GM12878 (cell line): ENCODE measurements at regions not wholly inside any gene's neighbourhood (a gene's known extent, or its start where the extent isn't known, plus 50 kb on each side); places are given as distances from the start of the nearest gene placed in this dataset.
A peak's percentile ranks its signal among the peaks of the same experiment; 100 is the strongest.

Experiments
- ATF2 ChIP-seq: IDR thresholded peaks from 2 replicates; pipeline ENCODE4 v1.6.1; 2012; ENCODE audit warnings: low read length, inconsistent platforms
- ATF7 ChIP-seq: fragments of 450-650 bp; IDR thresholded peaks from 2 replicates; pipeline ENCODE4 v1.6.1; 2016; ENCODE audit warnings: low read depth, mild to moderate bottlenecking
- BCL3 ChIP-seq: IDR thresholded peaks from 2 replicates; pipeline ENCODE4 v1.6.1; 2011; ENCODE audit warnings: borderline replicate concordance, low read depth, mild to moderate bottlenecking, moderate library complexity, low read length; ENCODE audit not compliant: insufficient read depth, poor library complexity, severe bottlenecking
- BHLHE40 ChIP-seq, 2 experiments: fragments of 450-650 bp in 1 of 2; IDR thresholded peaks; 2 replicates each; pipeline ENCODE4 v1.6.1; 2011 to 2017; ENCODE audit warnings: low read depth in 2 of 2, borderline replicate concordance in 1 of 2, improper control_type of control experiment in 1 of 2, low read length in 1 of 2, mild to moderate bottlenecking in 1 of 2
- BMI1 ChIP-seq: fragments of 450-650 bp; IDR thresholded peaks from 2 replicates; pipeline ENCODE4 v1.6.1; 2016; ENCODE audit warnings: mild to moderate bottlenecking, moderate library complexity, borderline replicate concordance
- CTCF ChIP-seq, 3 experiments: IDR thresholded peaks in 2 of 3; conservative IDR thresholded peaks in 1 of 3; 2 replicates each; pipeline ENCODE4 v1.5.1; 2011; ENCODE audit warnings: low read depth in 3 of 3, low read length in 3 of 3, mild to moderate bottlenecking in 3 of 3, control low read depth in 2 of 3, moderate library complexity in 2 of 3, inconsistent platforms in 1 of 3, mixed read lengths in 1 of 3; ENCODE audit not compliant: control insufficient read depth in 2 of 3, insufficient read depth in 1 of 3; ENCODE audit errors: extremely low read depth in 1 of 3
- EED ChIP-seq: sonication (generic); IDR thresholded peaks from 2 replicates; pipeline ENCODE4 v1.6.1; 2016; ENCODE audit warnings: antibody characterized with exemption, low read depth
- EGR1 ChIP-seq, 2 experiments: IDR thresholded peaks; 1 replicate in 1 of 2; 2 replicates in 1 of 2; pipeline ENCODE4 v1.6.1; 2011 to 2012; ENCODE audit warnings: low read depth in 2 of 2, low read length in 2 of 2, borderline replicate concordance in 1 of 2, mild to moderate bottlenecking in 1 of 2, moderate library complexity in 1 of 2
- EZH2 ChIP-seq: IDR thresholded peaks from 2 replicates; pipeline ENCODE4 v1.6.1; 2012; ENCODE audit warnings: low read depth, mild to moderate bottlenecking, control low read depth, inconsistent platforms, low read length, borderline replicate concordance; ENCODE audit not compliant: control insufficient read depth
- FOXK2 ChIP-seq: fragments of 450-650 bp; IDR thresholded peaks from 2 replicates; pipeline ENCODE4 v1.6.1; 2017; ENCODE audit warnings: mild to moderate bottlenecking, moderate library complexity
- JUNB ChIP-seq: IDR thresholded peaks from 2 replicates; pipeline ENCODE4 v1.6.1; 2016; ENCODE audit warnings: antibody characterized with exemption, mild to moderate bottlenecking
- KAT2A ChIP-seq: conservative IDR thresholded peaks from 2 replicates; pipeline ENCODE4 v1.6.1; 2011; ENCODE audit warnings: low read depth, low read length; ENCODE audit not compliant: control insufficient read depth
- MAX ChIP-seq: IDR thresholded peaks from 2 replicates; pipeline ENCODE4 v1.6.1; 2012; ENCODE audit warnings: low read depth, low read length, improper control_type of control experiment
- NR2F1 ChIP-seq: fragments of 450-650 bp; conservative IDR thresholded peaks from 2 replicates; pipeline ENCODE4 v1.6.1; 2017; ENCODE audit warnings: mild to moderate bottlenecking
- POLR2AphosphoS2 ChIP-seq: IDR thresholded peaks from 2 replicates; pipeline ENCODE4 v1.6.1; 2011; ENCODE audit warnings: low read depth, mild to moderate bottlenecking, low read length, improper control_type of control experiment, moderate library complexity
- RFX5 ChIP-seq: IDR thresholded peaks from 2 replicates; pipeline ENCODE4 v1.6.1; 2011; ENCODE audit warnings: low read depth, low read length, improper control_type of control experiment
- SKIL ChIP-seq: fragments of 450-650 bp; IDR thresholded peaks from 2 replicates; pipeline ENCODE4 v1.6.1; 2017; ENCODE audit warnings: mild to moderate bottlenecking, low read depth, inconsistent platforms; ENCODE audit not compliant: poor library complexity, severe bottlenecking
- SMARCA5 ChIP-seq: fragments of 450-650 bp; IDR thresholded peaks from 2 replicates; pipeline ENCODE4 v1.6.1; 2017; ENCODE audit warnings: mild to moderate bottlenecking
- SRF ChIP-seq, 2 experiments: IDR thresholded peaks; 2 replicates each; pipeline ENCODE4 v1.6.1; 2011; ENCODE audit warnings: low read depth in 2 of 2, low read length in 2 of 2, mild to moderate bottlenecking in 1 of 2, moderate library complexity in 1 of 2
- STAT1 ChIP-seq: fragments of 450-650 bp; conservative IDR thresholded peaks from 2 replicates; pipeline ENCODE4 v1.6.1; 2014; ENCODE audit warnings: antibody characterized with exemption, mild to moderate bottlenecking
- YBX1 ChIP-seq: fragments of 450-650 bp; IDR thresholded peaks from 2 replicates; pipeline ENCODE4 v1.6.1; 2016; ENCODE audit warnings: antibody characterized with exemption
- YY1 ChIP-seq: IDR thresholded peaks from 2 replicates; pipeline ENCODE4 v1.6.1; 2011; ENCODE audit warnings: low read depth, mild to moderate bottlenecking, low read length
- ZSCAN29 ChIP-seq: fragments of 450-650 bp; IDR thresholded peaks from 2 replicates; pipeline ENCODE4 v1.6.1; 2017; ENCODE audit warnings: mild to moderate bottlenecking, moderate library complexity
- ZZZ3 ChIP-seq: IDR thresholded peaks from 2 replicates; pipeline ENCODE4 v1.6.1; 2011; ENCODE audit warnings: low read depth; ENCODE audit not compliant: control insufficient read depth, insufficient read length

- TF ChIP-seq SRF (IDR thresholded peaks at IDR 0.05; ENCODE audit: low read depth in 2 of 2, low read length in 2 of 2) (no peak), ATF7 (peak; percentile 77), ZZZ3 (no peak), YBX1 (peak; percentile 59; the same call in 1 of the 2 replicates), FOXK2 (no peak; the same call in 1 of the 2 replicates), SKIL (peak; percentile 70), KAT2A (no peak), STAT1 (no peak), YY1 (no peak), RFX5 (peak; percentile 79), EED (peak; percentile 51; the same call in 1 of the 2 replicates), CTCF (IDR thresholded peaks at IDR 0.05 in 2 of 3, conservative IDR thresholded peaks at IDR 0.05 in 1 of 3; ENCODE audit: control insufficient read depth in 2 of 3, extremely low read depth in 1 of 3, insufficient read depth in 1 of 3, low read depth in 3 of 3, low read length in 3 of 3) (no peak), NR2F1 (peak; percentile 71), SMARCA5 (no peak), ZSCAN29 (no peak), EGR1 (IDR thresholded peaks at IDR 0.05; ENCODE audit: borderline replicate concordance in 1 of 2, low read depth in 2 of 2, low read length in 2 of 2) (no peak), MAX (no peak), POLR2AphosphoS2 (no peak), EZH2 (no peak), JUNB (no peak), ATF2 (no peak), BCL3 (no peak), BMI1 (peak; percentile 83), BHLHE40 (IDR thresholded peaks at IDR 0.05; ENCODE audit: borderline replicate concordance in 1 of 2, low read depth in 2 of 2, low read length in 1 of 2) (peak; percentile 37 to 38; a peak in 1 of 4 replicates)
These were observed 286.6 kb downstream of the SOX9 start (continued) for GRCh38 chr17:72407336-72407909.
